NCI-H82 (cell line): ENCODE measurements at regions not wholly inside any gene's neighbourhood (a gene's known extent, or its start where the extent isn't known, plus 50 kb on each side); places are given as distances from the start of the nearest gene placed in this dataset.
"Not testable (repeated sequence)": the region's sequence is repeated elsewhere in the genome, so short reads cannot be mapped to it uniquely, and the experiment has no call there.

Experiments used
- DNase-seq: peaks from one replicate; lab custom pipeline; 2025; lab: John Stamatoyannopoulos, UW

- DNase-seq, result not testable (repeated sequence)
Measured at GRCh38 chr10:57551774-57552173, 715.9 kb downstream of the IPMK start.

GRCh38 chr10:57535306-57535705 lies 732.4 kb downstream of the IPMK start:
- DNase-seq, result no peak

GRCh38 chr10:57513637-57514036 lies 754.1 kb downstream of the IPMK start:
- DNase-seq, result no peak

GRCh38 chr10:57507788-57508187 lies 759.9 kb downstream of the IPMK start:
- no peak for DNase-seq

- DNase-seq, result no peak
Measured at GRCh38 chr10:57506414-57507094, 761.1 kb downstream of the IPMK start.

- no peak for DNase-seq
Measured at GRCh38 chr10:57494486-57494885, 773.2 kb downstream of the IPMK start.

- no peak for DNase-seq
Measured at GRCh38 chr10:57482259-57482658, 785.4 kb downstream of the IPMK start.

GRCh38 chr10:57472823-57473619 lies 794.7 kb downstream of the IPMK start:
- DNase-seq, result peak; percentile 4

- DNase-seq, result peak; percentile 86
Measured at GRCh38 chr10:57468894-57469432, 798.7 kb downstream of the IPMK start.

- no peak for DNase-seq
Measured at GRCh38 chr10:57465155-57465554, 802.5 kb downstream of the IPMK start.

- no peak for DNase-seq
Measured at GRCh38 chr10:57460540-57460939, 807.2 kb downstream of the IPMK start.

GRCh38 chr10:57457972-57458512 lies 809.7 kb downstream of the IPMK start:
- no peak for DNase-seq

- no peak for DNase-seq
Measured at GRCh38 chr10:57430376-57430775, 837.3 kb downstream of the IPMK start.

GRCh38 chr10:57420881-57421280 lies 846.8 kb downstream of the IPMK start:
- no peak for DNase-seq

- no peak for DNase-seq
Measured at GRCh38 chr10:57418476-57418875, 849.2 kb downstream of the IPMK start.

GRCh38 chr10:57395923-57396322 lies 871.8 kb downstream of the IPMK start:
- no peak for DNase-seq

- DNase-seq, result no peak
Measured at GRCh38 chr10:57367412-57367811, 900.3 kb downstream of the IPMK start.

- DNase-seq, result no peak
Measured at GRCh38 chr10:57362811-57363210, 904.9 kb downstream of the IPMK start.

GRCh38 chr10:57353403-57354003 lies 914.2 kb downstream of the IPMK start:
- no peak for DNase-seq

- no peak for DNase-seq
Measured at GRCh38 chr10:57351076-57351475, 916.6 kb downstream of the IPMK start.

- no peak for DNase-seq
Measured at GRCh38 chr10:57341294-57341693, 926.4 kb downstream of the IPMK start.

GRCh38 chr10:57338823-57339558 lies 928.7 kb downstream of the IPMK start:
- DNase-seq, result peak; percentile 39
